GM19468 (cell line): ENCODE measurements at regions not wholly inside any gene's neighbourhood (a gene's known extent, or its start where the extent isn't known, plus 50 kb on each side); places are given as distances from the start of the nearest gene placed in this dataset.

Source experiments
- ATAC-seq: cut with Tn5 transposase; IDR thresholded peaks from one replicate; pipeline ENCODE4 v1.9.1; 2021; ENCODE audit warnings: mild to moderate bottlenecking, moderate library complexity, moderate number of reproducible peaks; ENCODE audit not compliant: unreplicated experiment; ENCODE audit errors: extremely low read depth

- no peak for ATAC-seq
Observed at GRCh38 chr3:43885908-43886618, 195.3 kb downstream of the ABHD5 start.

GRCh38 chr3:43892061-43892460 lies 201.3 kb downstream of the ABHD5 start:
- no peak for ATAC-seq

GRCh38 chr3:43892526-43892925 lies 201.8 kb downstream of the ABHD5 start:
- peak; percentile 73 for ATAC-seq

GRCh38 chr3:43893727-43894126 lies 203.0 kb downstream of the ABHD5 start:
- ATAC-seq = no peak

GRCh38 chr3:43894176-43895049 lies 203.7 kb downstream of the ABHD5 start:
- peak; percentile 19 for ATAC-seq

GRCh38 chr3:43895573-43895972 lies 204.8 kb downstream of the ABHD5 start:
- ATAC-seq = no peak

- ATAC-seq = no peak
Observed at GRCh38 chr3:43902415-43902814, 211.7 kb downstream of the ABHD5 start.

GRCh38 chr3:43905157-43905556 lies 214.4 kb downstream of the ABHD5 start:
- no peak for ATAC-seq

GRCh38 chr3:43906849-43907507 lies 216.2 kb downstream of the ABHD5 start:
- ATAC-seq = no peak

- peak; percentile 74 for ATAC-seq
Observed at GRCh38 chr3:43907508-43907858, 216.7 kb downstream of the ABHD5 start.

- ATAC-seq = no peak
Observed at GRCh38 chr3:43908456-43908855, 217.7 kb downstream of the ABHD5 start.

GRCh38 chr3:43909149-43909548 lies 218.4 kb downstream of the ABHD5 start:
- no peak for ATAC-seq

- no peak for ATAC-seq
Observed at GRCh38 chr3:43910750-43911149, 220.0 kb downstream of the ABHD5 start.

GRCh38 chr3:43913036-43913948 lies 222.6 kb downstream of the ABHD5 start:
- no peak for ATAC-seq

- ATAC-seq = no peak
Observed at GRCh38 chr3:43914269-43914668, 223.5 kb downstream of the ABHD5 start.

GRCh38 chr3:43915546-43915945 lies 224.8 kb downstream of the ABHD5 start:
- no peak for ATAC-seq

GRCh38 chr3:43917361-43917760 lies 226.6 kb downstream of the ABHD5 start:
- ATAC-seq = no peak

GRCh38 chr3:43919029-43919428 lies 228.3 kb downstream of the ABHD5 start:
- no peak for ATAC-seq

- ATAC-seq = no peak
Observed at GRCh38 chr3:43921056-43921648, 230.4 kb downstream of the ABHD5 start.

GRCh38 chr3:43922374-43922773 lies 231.6 kb downstream of the ABHD5 start:
- no peak for ATAC-seq
